SK-N-SH treated with all-trans-retinoic acid at 6 μM for 48 hours (cell line): ENCODE measurements at regions not wholly inside any gene's neighbourhood (a gene's known extent, or its start where the extent isn't known, plus 50 kb on each side); places are given as distances from the start of the nearest gene placed in this dataset.

Source experiments
- ATAC-seq: fragments of 200-7000 bp; cut with Tn5 transposase; 3 replicates; pipeline ENCODE4 v1.9.1; 2020; ENCODE audit warnings: mild to moderate bottlenecking, moderate library complexity
- ARNTL ChIP-seq: fragments of 450-650 bp; formaldehyde crosslinking; IDR thresholded peaks from 2 replicates; pipeline ENCODE4 v1.5.0; 2020; ENCODE audit warnings: low read depth, mild to moderate bottlenecking, moderate library complexity, borderline replicate concordance
- BACH2 ChIP-seq: fragments of 250-450 bp; sonication (Bioruptor Pico); IDR thresholded peaks from 2 replicates; pipeline ENCODE4 v1.9.0; 2021; ENCODE audit warnings: mild to moderate bottlenecking, borderline replicate concordance
- CSDC2 ChIP-seq: fragments of 250-450 bp; sonication (Bioruptor Pico); IDR thresholded peaks from 2 replicates; pipeline ENCODE4 v1.5.0; 2020; ENCODE audit warnings: mild to moderate bottlenecking, moderate library complexity
- ESRRG ChIP-seq: fragments of 250-450 bp; sonication (Bioruptor Pico); IDR thresholded peaks from 2 replicates; pipeline ENCODE4 v1.6.1; 2021; ENCODE audit warnings: mild to moderate bottlenecking
- GLIS3 ChIP-seq: fragments of 250-450 bp; sonication (Bioruptor Pico); IDR thresholded peaks from 2 replicates; pipeline ENCODE4 v1.5.0; 2020; ENCODE audit warnings: mild to moderate bottlenecking, moderate library complexity
- ISL1 ChIP-seq: fragments of 250-450 bp; sonication (Bioruptor Pico); IDR thresholded peaks from 2 replicates; pipeline ENCODE4 v2.1.2; 2022; ENCODE audit warnings: mild to moderate bottlenecking, moderate library complexity
- OSR1 ChIP-seq: fragments of 250-450 bp; sonication (Bioruptor Pico); IDR thresholded peaks from 2 replicates; pipeline ENCODE4 v1.8.0; 2022; ENCODE audit warnings: moderate library complexity, mild to moderate bottlenecking, inconsistent platforms
- RARB ChIP-seq: fragments of 250-450 bp; sonication (Bioruptor Pico); IDR thresholded peaks from 2 replicates; pipeline ENCODE4 v1.8.0; 2021; ENCODE audit warnings: mild to moderate bottlenecking, moderate library complexity
- SNAI2 ChIP-seq: fragments of 250-450 bp; sonication (Bioruptor Pico); IDR thresholded peaks from 2 replicates; pipeline ENCODE4 v1.5.0; 2020; ENCODE audit warnings: mild to moderate bottlenecking, moderate library complexity
- TCF4 ChIP-seq: fragments of 250-450 bp; sonication (Bioruptor Pico); IDR thresholded peaks from 2 replicates; pipeline ENCODE4 v1.8.0; 2021; ENCODE audit warnings: mild to moderate bottlenecking, moderate library complexity, borderline replicate concordance
- TOX ChIP-seq: fragments of 250-450 bp; sonication (Bioruptor Pico); IDR thresholded peaks from 2 replicates; pipeline ENCODE4 v1.8.0; 2021; ENCODE audit warnings: mild to moderate bottlenecking, moderate library complexity, borderline replicate concordance
- ZC3H10 ChIP-seq: fragments of 250-450 bp; sonication (Bioruptor Pico); IDR thresholded peaks from 2 replicates; pipeline ENCODE4 v1.5.1; 2021; ENCODE audit warnings: mild to moderate bottlenecking, moderate library complexity
- ZFP3 ChIP-seq: fragments of 250-450 bp; sonication (Bioruptor Pico); IDR thresholded peaks from 2 replicates; pipeline ENCODE4 v1.5.0; 2020; ENCODE audit warnings: mild to moderate bottlenecking, moderate library complexity
- ZFP30 ChIP-seq: fragments of 450-650 bp; formaldehyde crosslinking; IDR thresholded peaks from 2 replicates; pipeline ENCODE4 v1.5.0; 2022; ENCODE audit warnings: mild to moderate bottlenecking, moderate library complexity
- ZNF565 ChIP-seq: fragments of 450-650 bp; formaldehyde crosslinking; conservative IDR thresholded peaks from 2 replicates; pipeline ENCODE4 v1.5.0; 2020; ENCODE audit warnings: low read depth, mild to moderate bottlenecking, moderate library complexity
- ZNF70 ChIP-seq: fragments of 450-650 bp; formaldehyde crosslinking; IDR thresholded peaks from 2 replicates; pipeline ENCODE4 v1.5.0; 2020; ENCODE audit warnings: mild to moderate bottlenecking, moderate library complexity
- ZNF8 ChIP-seq: fragments of 450-650 bp; formaldehyde crosslinking; IDR thresholded peaks from 2 replicates; pipeline ENCODE4 v1.5.0; 2020; ENCODE audit warnings: mild to moderate bottlenecking, moderate library complexity
- TF ChIP-seq, protein P1 (sequence below): fragments of 250-450 bp; sonication (Bioruptor Pico); IDR thresholded peaks from 2 replicates; pipeline ENCODE4 v1.5.1; 2021; ENCODE audit warnings: mild to moderate bottlenecking, moderate library complexity
- TF ChIP-seq, protein P2 (sequence below): fragments of 250-450 bp; sonication (Bioruptor Pico); IDR thresholded peaks from 2 replicates; pipeline ENCODE4 v1.8.0; 2021; ENCODE audit warnings: low read depth, mild to moderate bottlenecking, moderate library complexity, borderline replicate concordance
- TF ChIP-seq, protein P3 (sequence below): fragments of 250-450 bp; sonication (Bioruptor Pico); IDR thresholded peaks from 2 replicates; pipeline ENCODE4 v1.5.0; 2020; ENCODE audit warnings: mild to moderate bottlenecking, moderate library complexity
- TF ChIP-seq, protein P4 (sequence below): fragments of 250-450 bp; sonication (Bioruptor Pico); IDR thresholded peaks from 2 replicates; pipeline ENCODE4 v1.5.1; 2020; ENCODE audit warnings: low read depth, mild to moderate bottlenecking, moderate library complexity

DNA sequence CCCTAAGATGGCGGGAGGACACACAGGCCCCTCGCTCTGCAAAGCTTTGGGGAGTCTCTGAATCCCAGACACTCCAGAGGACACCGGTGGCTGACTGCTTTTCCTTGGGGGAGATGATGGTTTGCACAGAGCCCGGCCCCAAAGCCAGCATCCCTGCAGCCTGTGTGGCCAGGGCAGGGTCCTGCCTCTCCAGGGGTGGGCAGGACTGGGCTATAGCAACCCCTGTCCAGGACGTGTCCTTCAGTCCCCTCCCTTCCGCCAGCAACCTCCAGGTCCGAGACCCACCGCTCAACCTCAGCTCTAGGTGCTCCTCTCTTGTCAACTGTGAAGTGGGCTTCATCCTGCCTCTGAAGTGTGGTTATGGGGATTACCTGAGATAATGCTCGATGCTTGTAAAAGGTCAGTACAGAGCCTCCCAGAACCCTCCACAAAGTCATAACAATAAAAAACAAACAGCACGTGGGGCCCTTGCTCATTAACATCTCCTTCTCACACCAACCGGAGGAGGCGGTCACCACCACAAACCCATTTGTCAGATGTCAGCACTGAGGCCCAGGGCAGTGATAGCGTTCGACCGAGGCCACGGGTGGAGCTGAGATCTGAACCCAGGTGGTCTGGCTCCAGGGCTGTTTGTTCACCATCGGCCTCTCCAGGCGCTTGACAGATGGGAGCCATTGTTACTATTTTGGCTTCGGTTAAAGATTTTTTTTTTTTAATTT is 304.8 kb downstream of the IRF8 start:
- TF ChIP-seq ZC3H10 (no peak), ARNTL (no peak), OSR1 (CRISPR knock-in tag) (no peak), ISL1 (CRISPR knock-in tag) (no peak), ZFP3 (no peak), ZNF8 (CRISPR knock-in tag) (no peak), TCF4 (no peak), ZNF565 (CRISPR knock-in tag) (no peak)
- TF ChIP-seq, protein P1, sequence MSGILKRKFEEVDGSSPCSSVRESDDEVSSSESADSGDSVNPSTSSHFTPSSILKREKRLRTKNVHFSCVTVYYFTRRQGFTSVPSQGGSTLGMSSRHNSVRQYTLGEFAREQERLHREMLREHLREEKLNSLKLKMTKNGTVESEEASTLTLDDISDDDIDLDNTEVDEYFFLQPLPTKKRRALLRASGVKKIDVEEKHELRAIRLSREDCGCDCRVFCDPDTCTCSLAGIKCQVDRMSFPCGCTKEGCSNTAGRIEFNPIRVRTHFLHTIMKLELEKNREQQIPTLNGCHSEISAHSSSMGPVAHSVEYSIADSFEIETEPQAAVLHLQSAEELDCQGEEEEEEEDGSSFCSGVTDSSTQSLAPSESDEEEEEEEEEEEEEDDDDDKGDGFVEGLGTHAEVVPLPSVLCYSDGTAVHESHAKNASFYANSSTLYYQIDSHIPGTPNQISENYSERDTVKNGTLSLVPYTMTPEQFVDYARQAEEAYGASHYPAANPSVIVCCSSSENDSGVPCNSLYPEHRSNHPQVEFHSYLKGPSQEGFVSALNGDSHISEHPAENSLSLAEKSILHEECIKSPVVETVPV (CRISPR knock-in tag): no peak
- TF ChIP-seq, protein P2, sequence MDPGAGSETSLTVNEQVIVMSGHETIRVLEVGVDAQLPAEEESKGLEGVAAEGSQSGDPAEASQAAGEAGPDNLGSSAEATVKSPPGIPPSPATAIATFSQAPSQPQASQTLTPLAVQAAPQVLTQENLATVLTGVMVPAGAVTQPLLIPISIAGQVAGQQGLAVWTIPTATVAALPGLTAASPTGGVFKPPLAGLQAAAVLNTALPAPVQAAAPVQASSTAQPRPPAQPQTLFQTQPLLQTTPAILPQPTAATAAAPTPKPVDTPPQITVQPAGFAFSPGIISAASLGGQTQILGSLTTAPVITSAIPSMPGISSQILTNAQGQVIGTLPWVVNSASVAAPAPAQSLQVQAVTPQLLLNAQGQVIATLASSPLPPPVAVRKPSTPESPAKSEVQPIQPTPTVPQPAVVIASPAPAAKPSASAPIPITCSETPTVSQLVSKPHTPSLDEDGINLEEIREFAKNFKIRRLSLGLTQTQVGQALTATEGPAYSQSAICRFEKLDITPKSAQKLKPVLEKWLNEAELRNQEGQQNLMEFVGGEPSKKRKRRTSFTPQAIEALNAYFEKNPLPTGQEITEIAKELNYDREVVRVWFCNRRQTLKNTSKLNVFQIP (CRISPR knock-in tag): no peak
- TF ChIP-seq, protein P3, sequence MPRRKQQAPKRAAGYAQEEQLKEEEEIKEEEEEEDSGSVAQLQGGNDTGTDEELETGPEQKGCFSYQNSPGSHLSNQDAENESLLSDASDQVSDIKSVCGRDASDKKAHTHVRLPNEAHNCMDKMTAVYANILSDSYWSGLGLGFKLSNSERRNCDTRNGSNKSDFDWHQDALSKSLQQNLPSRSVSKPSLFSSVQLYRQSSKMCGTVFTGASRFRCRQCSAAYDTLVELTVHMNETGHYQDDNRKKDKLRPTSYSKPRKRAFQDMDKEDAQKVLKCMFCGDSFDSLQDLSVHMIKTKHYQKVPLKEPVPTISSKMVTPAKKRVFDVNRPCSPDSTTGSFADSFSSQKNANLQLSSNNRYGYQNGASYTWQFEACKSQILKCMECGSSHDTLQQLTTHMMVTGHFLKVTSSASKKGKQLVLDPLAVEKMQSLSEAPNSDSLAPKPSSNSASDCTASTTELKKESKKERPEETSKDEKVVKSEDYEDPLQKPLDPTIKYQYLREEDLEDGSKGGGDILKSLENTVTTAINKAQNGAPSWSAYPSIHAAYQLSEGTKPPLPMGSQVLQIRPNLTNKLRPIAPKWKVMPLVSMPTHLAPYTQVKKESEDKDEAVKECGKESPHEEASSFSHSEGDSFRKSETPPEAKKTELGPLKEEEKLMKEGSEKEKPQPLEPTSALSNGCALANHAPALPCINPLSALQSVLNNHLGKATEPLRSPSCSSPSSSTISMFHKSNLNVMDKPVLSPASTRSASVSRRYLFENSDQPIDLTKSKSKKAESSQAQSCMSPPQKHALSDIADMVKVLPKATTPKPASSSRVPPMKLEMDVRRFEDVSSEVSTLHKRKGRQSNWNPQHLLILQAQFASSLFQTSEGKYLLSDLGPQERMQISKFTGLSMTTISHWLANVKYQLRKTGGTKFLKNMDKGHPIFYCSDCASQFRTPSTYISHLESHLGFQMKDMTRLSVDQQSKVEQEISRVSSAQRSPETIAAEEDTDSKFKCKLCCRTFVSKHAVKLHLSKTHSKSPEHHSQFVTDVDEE: no peak
- ATAC-seq: no peak; the same call in 2 of the 3 replicates

DNA sequence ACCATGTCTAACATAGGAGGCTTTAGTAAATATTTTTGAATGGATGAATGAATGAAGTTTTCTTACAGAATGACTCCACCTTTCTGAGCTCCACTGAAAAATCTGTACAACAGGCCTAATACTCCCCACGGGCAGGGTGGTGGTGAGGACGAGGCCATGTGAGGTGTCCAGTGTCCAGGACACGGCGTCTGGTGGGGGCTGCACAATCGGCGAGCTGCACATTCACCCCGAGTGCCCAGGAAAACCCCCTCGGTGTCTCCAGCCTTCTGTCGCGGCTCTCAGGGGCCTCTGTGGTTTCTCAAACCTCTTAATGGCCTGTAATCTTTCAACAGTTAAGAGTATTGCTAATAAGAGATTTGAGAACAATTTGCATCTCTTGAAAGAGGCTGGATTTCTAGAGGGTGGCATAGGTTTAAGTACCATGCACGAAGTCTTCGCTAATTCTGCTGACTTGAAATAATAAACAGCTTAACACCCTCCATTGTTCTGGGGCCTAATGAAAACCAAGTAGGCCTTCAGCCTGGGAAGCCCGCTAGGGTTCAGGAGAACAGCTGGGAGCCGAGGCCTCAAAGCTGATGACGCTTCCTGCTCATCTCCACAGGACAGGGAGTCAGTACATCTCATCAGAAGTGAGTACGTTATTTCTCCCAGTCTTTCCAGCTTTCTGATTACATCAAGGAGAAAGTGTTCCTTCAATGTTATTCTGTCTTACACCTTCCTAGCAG is 304.6 kb upstream of the FOXF1 start:
- TF ChIP-seq SNAI2 (CRISPR knock-in tag): no peak
- no peak for TF ChIP-seq TOX (CRISPR knock-in tag)
- TF ChIP-seq CSDC2 (CRISPR knock-in tag): no peak
- no peak for TF ChIP-seq TCF4
- TF ChIP-seq ZNF70 (CRISPR knock-in tag): no peak
- TF ChIP-seq, protein P4, sequence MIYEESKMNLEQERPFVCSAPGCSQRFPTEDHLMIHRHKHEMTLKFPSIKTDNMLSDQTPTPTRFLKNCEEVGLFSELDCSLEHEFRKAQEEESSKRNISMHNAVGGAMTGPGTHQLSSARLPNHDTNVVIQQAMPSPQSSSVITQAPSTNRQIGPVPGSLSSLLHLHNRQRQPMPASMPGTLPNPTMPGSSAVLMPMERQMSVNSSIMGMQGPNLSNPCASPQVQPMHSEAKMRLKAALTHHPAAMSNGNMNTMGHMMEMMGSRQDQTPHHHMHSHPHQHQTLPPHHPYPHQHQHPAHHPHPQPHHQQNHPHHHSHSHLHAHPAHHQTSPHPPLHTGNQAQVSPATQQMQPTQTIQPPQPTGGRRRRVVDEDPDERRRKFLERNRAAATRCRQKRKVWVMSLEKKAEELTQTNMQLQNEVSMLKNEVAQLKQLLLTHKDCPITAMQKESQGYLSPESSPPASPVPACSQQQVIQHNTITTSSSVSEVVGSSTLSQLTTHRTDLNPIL (CRISPR knock-in tag): no peak
- TF ChIP-seq, protein P3: no peak
- no peak for TF ChIP-seq ISL1 (CRISPR knock-in tag)
- TF ChIP-seq ZFP30: no peak
- no peak for TF ChIP-seq GLIS3 (CRISPR knock-in tag)
- TF ChIP-seq ZFP3: no peak
- no peak for TF ChIP-seq ARNTL
- no peak for TF ChIP-seq ZC3H10
- no peak for TF ChIP-seq BACH2
- TF ChIP-seq ESRRG (CRISPR knock-in tag): no peak
- no peak for TF ChIP-seq RARB
- no peak for ATAC-seq
